Stimulated activated CD8-positive, alpha-beta memory T cell treated with anti-CD3 and anti-CD28 coated beads, Interleukin-15, amount 100 ng/mL, for 48 hours (primary cell): ENCODE measurements at regions not wholly inside any gene's neighbourhood (a gene's known extent, or its start where the extent isn't known, plus 50 kb on each side); places are given as distances from the start of the nearest gene placed in this dataset.
"Not testable (repeated sequence)": the region's sequence is repeated elsewhere in the genome, so short reads cannot be mapped to it uniquely, and the experiment has no call there.

Experiments
- DNase-seq, 2 donors: peaks; one replicate each; pipeline ENCODE4 v3.0.0-alpha.2; 2020; ENCODE audit warnings: low read depth in 2 of 2

GRCh38 chr4:27075603-27076002, 215.0 kb downstream of the STIM2 start:
- DNase-seq, result not testable (repeated sequence)

DNA sequence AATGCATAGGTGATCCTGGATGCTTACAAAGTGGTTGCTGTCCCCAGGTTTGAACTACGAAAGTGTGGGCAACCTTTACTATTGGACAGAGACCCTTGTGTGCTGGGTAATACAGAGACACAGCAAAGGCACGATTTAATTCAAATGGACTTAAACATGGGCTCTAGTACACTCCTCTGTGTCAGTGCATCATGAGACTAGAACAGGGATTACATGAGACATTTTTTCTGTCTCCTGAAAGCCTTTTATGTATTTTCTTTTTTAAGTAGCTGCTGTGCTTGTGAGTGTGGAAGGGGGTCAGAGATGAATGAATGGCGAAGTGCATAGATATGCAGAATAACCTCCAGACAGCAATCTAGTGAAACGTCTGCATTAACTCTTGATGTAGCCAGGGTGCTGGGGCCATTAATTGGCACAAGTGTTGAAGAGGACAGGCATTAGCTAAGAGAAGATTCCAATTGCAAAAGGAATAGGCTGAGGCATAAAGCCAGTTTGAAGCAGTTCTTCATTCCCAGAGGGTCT, 218.4 kb downstream of the STIM2 start:
- DNase-seq, result no peak

GRCh38 chr4:27081675-27082586, 221.3 kb downstream of the STIM2 start:
- no peak for DNase-seq

GRCh38 chr4:27082776-27083175, 222.1 kb downstream of the STIM2 start:
- DNase-seq, result no peak

DNA sequence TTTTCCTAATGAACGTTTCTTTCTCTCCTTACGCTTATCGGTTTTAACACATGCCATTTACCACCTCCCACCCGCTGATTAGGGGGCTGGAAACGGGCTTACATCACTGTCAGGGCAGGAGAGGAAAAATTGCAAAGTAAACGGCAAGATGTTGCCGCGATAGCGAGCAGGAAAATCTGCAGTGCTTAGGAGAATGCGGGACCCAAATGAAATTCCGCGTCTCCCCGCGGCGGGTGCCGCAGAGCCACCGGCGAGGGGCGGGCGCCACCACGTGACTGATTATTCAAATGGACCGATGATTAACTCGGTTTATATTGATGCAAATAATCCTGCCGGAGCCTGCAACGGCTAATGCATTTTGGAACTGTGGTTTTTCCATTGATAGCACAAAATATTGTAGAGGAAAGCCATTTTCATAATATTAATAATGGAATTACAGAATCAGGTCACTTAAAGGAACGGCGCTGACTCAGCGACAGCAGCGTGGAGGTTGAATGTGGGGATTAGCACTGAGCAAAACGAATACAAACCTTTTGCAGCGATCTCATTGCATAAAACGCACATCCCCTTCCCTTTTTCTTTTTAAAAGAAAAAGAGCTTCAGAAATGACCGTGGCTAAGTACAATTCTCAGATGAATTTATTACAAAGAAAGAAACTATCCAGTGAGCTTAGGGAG, 224.2 kb downstream of the STIM2 start:
- DNase-seq, result no peak

DNA sequence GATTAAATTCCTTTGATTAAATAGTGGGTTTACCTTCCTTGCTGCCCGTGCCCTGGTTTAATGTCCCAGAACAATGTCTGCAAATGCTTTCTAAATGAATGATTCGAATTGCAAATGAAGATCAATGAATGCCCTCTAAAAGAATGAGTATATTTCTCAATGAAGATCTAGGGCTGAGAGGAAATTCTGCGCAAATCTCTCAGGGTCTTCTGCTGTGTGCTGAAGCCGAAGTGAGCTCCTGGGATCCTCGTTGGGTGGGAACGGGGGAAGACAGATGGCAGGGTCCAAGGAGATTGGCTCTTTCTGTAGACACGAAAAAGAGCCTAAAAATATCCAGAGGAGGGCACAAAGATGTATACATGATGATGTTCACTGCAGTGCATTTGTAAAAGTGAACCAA, 224.8 kb downstream of the STIM2 start:
- no peak for DNase-seq

DNA sequence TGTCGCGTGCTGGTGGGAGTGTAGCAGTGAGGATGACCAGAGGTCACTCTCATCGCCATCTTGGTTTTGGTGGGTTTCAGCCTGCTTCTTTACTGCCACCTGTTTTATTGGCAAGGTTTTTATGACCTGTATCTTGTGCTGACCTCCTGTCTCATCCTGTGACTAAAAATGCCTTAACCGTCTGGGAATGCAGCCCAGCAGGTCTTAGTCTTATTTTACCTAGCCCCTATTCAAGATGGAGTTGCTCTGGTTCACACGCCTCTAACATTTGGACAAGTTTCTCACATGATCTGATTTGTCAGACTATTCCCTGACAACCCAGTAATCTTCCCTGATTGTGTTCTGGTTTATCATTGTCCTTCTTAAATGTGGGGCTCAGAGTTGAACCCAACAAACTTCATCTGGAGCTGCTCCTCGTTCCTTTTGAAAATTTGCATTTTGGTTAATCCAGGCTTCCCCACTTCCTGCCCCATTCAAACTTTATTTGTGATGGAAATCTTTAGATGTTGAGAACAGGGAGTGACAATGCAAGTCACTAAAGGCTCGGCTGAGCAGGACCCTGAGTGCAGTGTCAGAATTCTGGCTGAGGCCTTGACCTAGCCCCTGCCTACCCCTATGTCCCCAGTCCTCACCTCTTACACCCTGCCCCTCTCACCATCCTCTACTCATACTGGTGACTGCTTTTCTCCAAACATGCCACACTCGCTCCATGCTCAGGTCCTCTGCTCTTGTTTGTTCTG, 226.8 kb downstream of the STIM2 start:
- DNase-seq, result no peak

- no peak for DNase-seq
These were observed 227.8 kb downstream of the STIM2 start for GRCh38 chr4:27088491-27088890.

- DNase-seq, result no peak
These were observed 228.5 kb downstream of the STIM2 start for GRCh38 chr4:27089186-27089585.

- no peak for DNase-seq
These were observed 229.8 kb downstream of the STIM2 start for GRCh38 chr4:27090406-27090805.

GRCh38 chr4:27094224-27094623, 233.6 kb downstream of the STIM2 start:
- DNase-seq, result no peak

GRCh38 chr4:27094783-27095182, 234.1 kb downstream of the STIM2 start:
- no peak for DNase-seq

- no peak for DNase-seq
These were observed 235.6 kb downstream of the STIM2 start for GRCh38 chr4:27096142-27096824.

GRCh38 chr4:27098034-27098433, 237.4 kb downstream of the STIM2 start:
- DNase-seq, result no peak

DNA sequence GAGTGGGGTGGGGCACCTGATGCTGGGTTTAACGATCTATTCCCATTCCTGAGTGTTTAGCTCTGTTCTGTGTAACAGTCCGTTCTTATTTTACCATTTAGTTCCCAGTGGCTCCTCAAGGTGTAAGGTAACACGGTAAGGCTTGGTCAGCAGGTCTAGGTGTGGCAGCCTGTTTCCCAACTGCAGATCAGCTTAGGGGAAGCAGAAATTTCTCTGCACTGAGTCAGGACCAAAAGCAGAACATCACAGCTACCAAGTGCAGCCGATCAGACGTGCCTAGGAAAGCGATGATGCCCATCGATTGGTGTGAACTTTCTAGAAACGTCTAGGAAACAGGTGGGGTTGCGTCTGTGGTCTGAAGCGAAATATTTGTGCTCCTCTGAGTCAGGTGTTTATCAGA, 240.1 kb downstream of the STIM2 start:
- no peak for DNase-seq

DNA sequence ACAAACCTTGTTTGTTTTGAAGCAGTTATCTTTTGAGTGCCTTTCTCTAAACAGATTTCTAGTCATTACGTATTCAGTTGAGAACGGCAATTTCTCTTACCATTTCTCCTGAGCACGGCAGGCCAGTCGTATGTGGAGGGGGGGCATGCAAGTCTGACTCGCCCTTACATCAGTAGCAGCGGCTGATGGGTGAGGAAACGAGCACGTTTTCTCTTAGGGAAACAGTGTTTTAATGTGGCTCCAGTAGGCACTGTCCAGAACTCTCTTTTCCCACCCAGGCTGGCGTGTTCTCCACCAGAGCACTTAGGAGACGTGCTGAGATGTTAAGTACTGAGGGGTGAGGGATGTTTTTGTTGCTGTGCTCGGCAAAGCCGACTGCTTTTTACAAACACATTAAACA, 240.5 kb downstream of the STIM2 start:
- no peak for DNase-seq

DNA sequence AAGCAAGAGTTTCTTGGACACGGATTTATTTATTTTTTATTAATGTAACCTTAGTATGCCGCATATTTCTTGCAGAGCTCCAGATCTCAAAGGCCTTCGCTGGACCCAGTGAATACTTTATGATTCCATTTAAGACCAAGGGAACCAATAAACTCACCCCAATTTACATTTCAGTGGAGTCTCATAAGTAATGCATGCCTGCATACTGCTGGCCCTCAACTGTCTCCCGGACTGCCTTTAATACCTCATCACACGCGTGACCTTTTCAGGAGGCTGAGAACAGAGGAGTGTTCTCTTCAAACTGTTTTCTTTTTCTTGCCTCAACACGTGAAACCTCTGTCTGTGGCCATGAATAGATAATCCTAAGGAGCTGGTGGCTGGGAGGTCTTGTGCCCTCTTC, 240.9 kb downstream of the STIM2 start:
- no peak for DNase-seq

GRCh38 chr4:27111627-27112026, 251.0 kb downstream of the STIM2 start:
- DNase-seq, result no peak

GRCh38 chr4:27112587-27112986, 251.9 kb downstream of the STIM2 start:
- no peak for DNase-seq

DNA sequence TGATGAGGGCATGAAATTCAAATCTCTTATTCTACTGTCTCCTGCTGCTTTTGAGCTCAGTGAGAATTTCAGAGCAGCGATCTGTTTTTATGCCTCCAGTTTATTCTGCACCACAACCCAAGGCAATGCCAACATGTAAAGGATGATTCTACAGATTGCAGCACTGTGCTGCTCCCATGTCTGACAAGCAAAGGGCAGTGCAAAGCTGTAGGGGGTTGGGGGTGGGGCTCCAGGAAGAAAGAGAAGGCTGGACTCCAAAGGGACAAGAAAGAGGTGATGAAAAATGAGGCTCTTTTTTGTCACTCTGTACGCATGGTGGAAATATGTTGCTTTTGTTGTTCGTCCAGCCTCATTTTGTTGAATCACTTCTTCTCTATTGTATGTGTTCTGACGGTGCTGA, 254.6 kb downstream of the STIM2 start:
- DNase-seq, result no peak

DNA sequence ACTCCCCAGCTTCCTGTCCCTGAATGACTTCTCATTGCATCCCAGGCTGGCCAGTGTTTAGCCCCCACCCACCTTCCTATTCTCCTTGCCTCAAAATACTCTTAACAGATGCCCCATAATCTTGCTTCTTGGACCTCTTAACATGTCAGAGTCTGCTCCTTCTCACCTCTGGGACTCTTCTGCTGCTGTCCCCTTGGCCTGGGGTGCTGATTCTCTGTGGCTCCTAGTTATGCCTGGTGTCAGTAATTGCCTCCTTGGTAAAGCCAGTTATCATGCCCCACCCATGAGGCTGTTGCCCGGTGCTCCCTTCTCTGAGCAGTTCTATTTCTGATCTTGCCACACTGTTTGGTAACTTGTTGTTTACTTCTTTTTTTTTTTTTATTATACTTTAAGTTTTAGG, 256.8 kb downstream of the STIM2 start:
- no peak for DNase-seq

DNA sequence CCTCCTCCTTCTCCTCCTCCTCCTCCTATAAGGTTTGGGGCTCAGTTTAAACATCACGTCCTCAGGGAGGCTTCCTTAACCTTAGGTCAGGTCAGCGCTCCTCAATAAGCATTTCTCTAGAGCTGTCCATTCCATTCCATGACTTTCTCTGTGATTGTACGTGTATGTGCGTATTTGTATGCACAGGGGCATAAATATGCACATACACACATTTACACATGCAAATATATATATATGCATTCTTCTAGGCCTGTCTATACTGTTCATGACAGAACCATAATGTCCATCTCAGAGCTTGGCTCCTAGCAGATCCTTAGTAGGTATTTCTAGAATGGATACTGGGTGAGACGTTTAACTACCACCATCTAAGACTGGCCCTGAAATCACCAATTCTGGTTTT, 258.6 kb downstream of the STIM2 start:
- DNase-seq, result no peak
